Sigmoid colon (tissue), 6 donors: ENCODE measurements at regions not wholly inside any gene's neighbourhood (a gene's known extent, or its start where the extent isn't known, plus 50 kb on each side); places are given as distances from the start of the nearest gene placed in this dataset.

Source experiments
- DNase-seq: peaks from one replicate; pipeline ENCODE4 v3.0.0-alpha.2; 2019
- H3K27ac ChIP-seq, 4 donors: fragments of 200-600 bp; sonication (generic); one replicate each; pipeline ENCODE4 v1.5.1; 2016 to 2019; ENCODE audit warnings: mild to moderate bottlenecking in 1 of 4
- H3K27me3 ChIP-seq, 3 donors: fragments of 200-600 bp; sonication (generic); one replicate each; pipeline ENCODE4 v1.5.1; 2019; ENCODE audit warnings: mild to moderate bottlenecking in 1 of 3
- H3K36me3 ChIP-seq, 4 donors: fragments of 200-600 bp; sonication (generic); one replicate each; pipeline ENCODE4 v1.5.1; 2016 to 2019
- H3K4me1 ChIP-seq, 4 donors: fragments of 200-600 bp; sonication (generic); one replicate each; pipeline ENCODE4 v1.5.1; 2017 to 2019
- H3K4me3 ChIP-seq, 4 donors: fragments of 200-600 bp; sonication (generic); one replicate each; pipeline ENCODE4 v1.5.1; 2017 to 2019; ENCODE audit warnings: mild to moderate bottlenecking in 2 of 4, moderate library complexity in 1 of 4
- H3K9me3 ChIP-seq, 4 donors: fragments of 200-600 bp in 3 of 4; sonication (generic) in 3 of 4; one replicate each; pipeline versions ENCODE4 v1.5.1 to v1.6.1; 2013 to 2019
- CTCF ChIP-seq, 4 experiments: fragments of 450-650 bp in 3 of 4; fragments of 200-600 bp in 1 of 4; IDR thresholded peaks; one replicate each; pipeline ENCODE4 v1.5.1; 2016 to 2019; ENCODE audit warnings: antibody characterized with exemption in 4 of 4, mild to moderate bottlenecking in 3 of 4, moderate library complexity in 2 of 4
- EP300 ChIP-seq, 4 donors: sonication (generic); formaldehyde crosslinking; IDR thresholded peaks; one replicate each; pipeline ENCODE4 v1.6.1; 2017; ENCODE audit warnings: antibody characterized with exemption in 4 of 4
- POLR2A ChIP-seq, 2 donors: fragments of 450-650 bp; IDR thresholded peaks; one replicate each; pipeline ENCODE4 v1.6.1; 2016; ENCODE audit warnings: antibody characterized with exemption in 2 of 2, mild to moderate bottlenecking in 2 of 2, moderate library complexity in 2 of 2
- POLR2AphosphoS5 ChIP-seq, 4 donors: sonication (generic); formaldehyde crosslinking; IDR thresholded peaks; one replicate each; pipeline ENCODE4 v1.6.1; 2017; ENCODE audit warnings: antibody characterized with exemption in 4 of 4
- WGBS, 2 donors: extraction: QIAGEN DNeasy Blood & Tissue Kit; methylation state at CpG; one replicate each; pipeline ENCODE4 v1.1.7; 2013; 5-methylcytosine and 5-hydroxymethylcytosine counted together
- intact Hi-C: fragments of 100-400 bp; cut with DNase I; formaldehyde crosslinking; loops from one replicate; pipeline ENCODE4 v1.15.1; 2023
- donor health status: healthy with polysubstance abuse.
- donor health status: healthy.

GRCh38 chr21:43343095-43343991 lies 83.6 kb downstream of the SIK1 start:
- Histone ChIP-seq H3K4me1 (peaks cover 0 to 5% (median 0%) of the 10 kb centered on the region in 4 donors), H3K4me3 (no peak overlapping the region), H3K9me3 (no peaks in the 10 kb centered on the region), H3K27ac (no peak overlapping the region), H3K27me3 (no peaks in the 10 kb centered on the region), H3K36me3 (no peaks in the 10 kb centered on the region)
- TF ChIP-seq CTCF (IDR thresholded peaks at IDR 0.05): no peak
- TF ChIP-seq POLR2A (IDR thresholded peaks at IDR 0.05): no peak
- TF ChIP-seq POLR2AphosphoS5 (IDR thresholded peaks at IDR 0.05): no peak
- no peak for TF ChIP-seq EP300 (IDR thresholded peaks at IDR 0.05)
- DNase-seq: no peak
- 25 to 70% methylated on average over 26 of the region's 26 CpGs for WGBS, 2 donors
- intact Hi-C loops: no loop called here

- Histone ChIP-seq H3K4me3 (no peak overlapping the region), H3K36me3 (no peaks in the 10 kb centered on the region), H3K27me3 (no peaks in the 10 kb centered on the region), H3K9me3 (no peaks in the 10 kb centered on the region), H3K4me1 (peaks cover 0 to 5% (median 0%) of the 10 kb centered on the region in 4 donors), H3K27ac (no peak overlapping the region)
- 87 to 89% methylated on average over 17 of the region's 17 CpGs for WGBS, 2 donors
- no peak for TF ChIP-seq POLR2A (IDR thresholded peaks at IDR 0.05)
- no peak for TF ChIP-seq EP300 (IDR thresholded peaks at IDR 0.05)
- no peak for TF ChIP-seq CTCF (IDR thresholded peaks at IDR 0.05)
- TF ChIP-seq POLR2AphosphoS5 (IDR thresholded peaks at IDR 0.05): no peak
- no peak for DNase-seq
- intact Hi-C loops: no loop called here
Measured at GRCh38 chr21:43342301-43342881, 84.5 kb downstream of the SIK1 start.

- DNase-seq: no peak
- no peak for TF ChIP-seq POLR2A (IDR thresholded peaks at IDR 0.05)
- TF ChIP-seq POLR2AphosphoS5 (IDR thresholded peaks at IDR 0.05): no peak
- TF ChIP-seq EP300 (IDR thresholded peaks at IDR 0.05): no peak
- TF ChIP-seq CTCF (IDR thresholded peaks at IDR 0.05): no peak
- Histone ChIP-seq H3K27ac (no peak overlapping the region), H3K9me3 (no peaks in the 10 kb centered on the region), H3K4me3 (no peak overlapping the region), H3K36me3 (no peaks in the 10 kb centered on the region), H3K27me3 (no peaks in the 10 kb centered on the region), H3K4me1 (peaks cover 0 to 5% (median 0%) of the 10 kb centered on the region in 4 donors)
- intact Hi-C loops: no loop called here
- 89% methylated on average over 25 of the region's 25 CpGs for WGBS, 2 donors
Measured at GRCh38 chr21:43341378-43342161, 85.4 kb downstream of the SIK1 start.

- no peak overlapping the region for H3K27ac ChIP-seq
- 55 to 78% methylated on average over 29 of the region's 29 CpGs for WGBS, 2 donors
- peaks cover 0 to 5% (median 0%) of the 10 kb centered on the region in 4 donors for H3K4me1 ChIP-seq
Measured at GRCh38 chr21:43340491-43341377, 86.2 kb downstream of the SIK1 start.

More at GRCh38 chr21:43340491-43341377, 86.2 kb downstream of the SIK1 start:
- no peaks in the 10 kb centered on the region for H3K27me3 ChIP-seq
- intact Hi-C loops: no loop called here
- DNase-seq: no peak
- H3K4me3 ChIP-seq: no peak overlapping the region
- H3K9me3 ChIP-seq: no peaks in the 10 kb centered on the region
- TF ChIP-seq CTCF (IDR thresholded peaks at IDR 0.05) (no peak), POLR2AphosphoS5 (IDR thresholded peaks at IDR 0.05) (no peak), EP300 (IDR thresholded peaks at IDR 0.05) (no peak), POLR2A (IDR thresholded peaks at IDR 0.05) (no peak)
- H3K36me3 ChIP-seq: no peaks in the 10 kb centered on the region
